PFSK-1 (cell line): ENCODE measurements at regions not wholly inside any gene's neighbourhood (a gene's known extent, or its start where the extent isn't known, plus 50 kb on each side); places are given as distances from the start of the nearest gene placed in this dataset.

Experiments
- FOXP2 ChIP-seq: optimal IDR thresholded peaks from 2 replicates; pipeline ENCODE3; 2011; ENCODE audit warnings: borderline replicate concordance, control low read depth, inconsistent platforms; ENCODE audit not compliant: insufficient read depth; ENCODE audit errors: extremely low read length, extremely low read depth
- POLR2AphosphoS5 ChIP-seq: IDR thresholded peaks from 2 replicates; pipeline ENCODE4 v1.6.1; 2012; ENCODE audit warnings: low read depth, mild to moderate bottlenecking, control low read depth, low read length, moderate library complexity
- REST ChIP-seq, 2 experiments: IDR thresholded peaks; 2 replicates each; pipeline versions ENCODE4 v1.6.1 to v1.8.0; 2011 to 2012; ENCODE audit warnings: low read depth in 2 of 2, low read length in 2 of 2, control low read depth in 1 of 2, inconsistent platforms in 1 of 2, mild to moderate bottlenecking in 1 of 2, moderate library complexity in 1 of 2; ENCODE audit not compliant: insufficient read depth in 1 of 2
- SIN3A ChIP-seq: IDR thresholded peaks from 2 replicates; pipeline ENCODE4 v1.6.1; 2012; ENCODE audit warnings: mild to moderate bottlenecking, low read length, moderate library complexity, borderline replicate concordance; ENCODE audit not compliant: insufficient read depth
- TAF1 ChIP-seq: IDR thresholded peaks from 2 replicates; pipeline ENCODE4 v1.6.1; 2012; ENCODE audit warnings: low read length, control low read depth, borderline replicate concordance; ENCODE audit not compliant: insufficient read depth

- TF ChIP-seq SIN3A, result no peak
Observed at GRCh38 chr12:113748707-113749432, 217.3 kb downstream of the RBM19 start.

GRCh38 chr12:113747017-113747416 lies 219.1 kb downstream of the RBM19 start:
- TF ChIP-seq FOXP2 (no peak), TAF1 (no peak), POLR2AphosphoS5 (no peak), REST (IDR thresholded peaks at IDR 0.05; ENCODE audit: insufficient read depth in 1 of 2, low read depth in 2 of 2, low read length in 2 of 2) (no peak), SIN3A (no peak)

GRCh38 chr12:113744802-113745395 lies 221.2 kb downstream of the RBM19 start:
- TF ChIP-seq TAF1, result no peak
- no peak for TF ChIP-seq REST (IDR thresholded peaks at IDR 0.05; ENCODE audit: insufficient read depth in 1 of 2, low read depth in 2 of 2, low read length in 2 of 2)
- no peak for TF ChIP-seq SIN3A
- no peak for TF ChIP-seq FOXP2
- no peak for TF ChIP-seq POLR2AphosphoS5

GRCh38 chr12:113742801-113743200 lies 223.3 kb downstream of the RBM19 start:
- TF ChIP-seq REST (IDR thresholded peaks at IDR 0.05; ENCODE audit: insufficient read depth in 1 of 2, low read depth in 2 of 2, low read length in 2 of 2) (no peak), FOXP2 (no peak), POLR2AphosphoS5 (no peak), SIN3A (no peak), TAF1 (no peak)

- no peak for TF ChIP-seq TAF1
- no peak for TF ChIP-seq FOXP2
- TF ChIP-seq REST (IDR thresholded peaks at IDR 0.05; ENCODE audit: insufficient read depth in 1 of 2, low read depth in 2 of 2, low read length in 2 of 2), result no peak
- no peak for TF ChIP-seq POLR2AphosphoS5
Observed at GRCh38 chr12:113740699-113741098, 225.4 kb downstream of the RBM19 start.
